ENCODE measurements at regions not wholly inside any gene's neighbourhood (a gene's known extent, or its start where the extent isn't known, plus 50 kb on each side); places are given as distances from the start of the nearest gene placed in this dataset.

DNA sequence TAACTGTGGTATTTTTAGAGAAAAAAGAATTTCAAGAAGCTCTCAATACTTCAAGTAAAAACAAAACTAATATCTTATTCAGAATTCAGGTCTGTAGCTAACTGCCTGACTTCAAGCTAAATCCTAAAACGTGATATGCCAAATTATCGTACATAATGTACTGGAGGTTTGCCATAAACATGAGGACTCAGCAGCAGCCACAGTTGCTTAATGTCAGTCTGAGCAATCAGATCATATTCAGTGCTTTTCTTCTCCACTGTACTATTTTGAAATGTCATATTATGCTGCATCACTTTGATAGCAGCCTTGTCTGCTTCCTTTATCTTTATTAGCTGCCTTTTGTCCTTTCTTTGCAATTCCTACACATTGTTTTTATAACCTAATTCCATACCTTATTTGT is 265.1 kb upstream of the EDNRB start (continued):
- no peak for TF ChIP-seq POLR2AphosphoS5 (IDR thresholded peaks at IDR 0.05; ENCODE audit: low read depth)
- TF ChIP-seq CREB1 (CRISPR knock-in tag; IDR thresholded peaks at IDR 0.05; ENCODE audit: low read depth) = no peak
- TF ChIP-seq EZH2phosphoT487 (IDR thresholded peaks at IDR 0.05; ENCODE audit: unreplicated experiment) = no peak
- TF ChIP-seq ZNF331 (CRISPR knock-in tag; IDR thresholded peaks at IDR 0.05; ENCODE audit: low read depth) = no peak

DNA sequence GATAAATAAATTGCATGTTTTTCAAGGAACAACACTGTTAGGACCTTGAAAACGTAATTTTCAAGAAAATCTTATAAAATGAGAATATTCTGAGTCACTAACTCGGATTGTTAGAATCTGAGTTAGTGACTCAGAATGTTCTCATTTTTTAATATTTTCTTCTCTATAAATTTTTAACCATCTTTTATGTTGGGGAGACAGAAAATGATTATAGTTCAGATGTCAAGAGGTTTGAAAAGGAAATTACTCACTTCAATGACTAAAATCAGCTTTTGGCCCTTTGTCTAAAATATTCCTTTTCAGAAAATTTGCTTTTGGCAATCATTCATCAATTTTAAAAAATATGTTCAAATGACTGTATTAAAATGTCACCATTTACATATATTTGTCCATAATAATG is 264.2 kb upstream of the EDNRB start:
- H3K9me2 ChIP-seq (ENCODE audit: insufficient read depth) = no peaks in the 10 kb centered on the region
- Mint-ChIP-seq H3K36me3 (ENCODE audit: low read depth) (no peaks in the 10 kb centered on the region), H3K4me3 (no peak overlapping the region), H3K9me3 (no peaks in the 10 kb centered on the region; the same call in 2 of the 3 replicates), H3K4me1 (peaks cover 1% of the 10 kb centered on the region; the same call in 2 of the 3 replicates), H3K27me3 (ENCODE audit: insufficient read depth, low read depth, poor library complexity) (no peaks in the 10 kb centered on the region), H3K27ac (no peak overlapping the region)
- no peak overlapping the region for H3K4me2 ChIP-seq
- H3K4me3 ChIP-seq = no peak overlapping the region
- no peaks in the 10 kb centered on the region for H3F3A ChIP-seq (replicated peaks; ENCODE audit: low read depth)
- H3K27ac ChIP-seq (ENCODE audit: low read depth) = no peak overlapping the region
- no peaks in the 10 kb centered on the region for H3K36me3 ChIP-seq (ENCODE audit: insufficient read depth)
- H2AFZ ChIP-seq = no peak overlapping the region
- no peaks in the 10 kb centered on the region for H3K4me1 ChIP-seq (ENCODE audit: insufficient read depth)
- DNase-seq (ENCODE audit: low spot score) (no peak), ATAC-seq (no peak)
- no peaks in the 10 kb centered on the region for H4K20me1 ChIP-seq (replicated peaks; ENCODE audit: insufficient read depth)
- TF ChIP-seq, protein P1, sequence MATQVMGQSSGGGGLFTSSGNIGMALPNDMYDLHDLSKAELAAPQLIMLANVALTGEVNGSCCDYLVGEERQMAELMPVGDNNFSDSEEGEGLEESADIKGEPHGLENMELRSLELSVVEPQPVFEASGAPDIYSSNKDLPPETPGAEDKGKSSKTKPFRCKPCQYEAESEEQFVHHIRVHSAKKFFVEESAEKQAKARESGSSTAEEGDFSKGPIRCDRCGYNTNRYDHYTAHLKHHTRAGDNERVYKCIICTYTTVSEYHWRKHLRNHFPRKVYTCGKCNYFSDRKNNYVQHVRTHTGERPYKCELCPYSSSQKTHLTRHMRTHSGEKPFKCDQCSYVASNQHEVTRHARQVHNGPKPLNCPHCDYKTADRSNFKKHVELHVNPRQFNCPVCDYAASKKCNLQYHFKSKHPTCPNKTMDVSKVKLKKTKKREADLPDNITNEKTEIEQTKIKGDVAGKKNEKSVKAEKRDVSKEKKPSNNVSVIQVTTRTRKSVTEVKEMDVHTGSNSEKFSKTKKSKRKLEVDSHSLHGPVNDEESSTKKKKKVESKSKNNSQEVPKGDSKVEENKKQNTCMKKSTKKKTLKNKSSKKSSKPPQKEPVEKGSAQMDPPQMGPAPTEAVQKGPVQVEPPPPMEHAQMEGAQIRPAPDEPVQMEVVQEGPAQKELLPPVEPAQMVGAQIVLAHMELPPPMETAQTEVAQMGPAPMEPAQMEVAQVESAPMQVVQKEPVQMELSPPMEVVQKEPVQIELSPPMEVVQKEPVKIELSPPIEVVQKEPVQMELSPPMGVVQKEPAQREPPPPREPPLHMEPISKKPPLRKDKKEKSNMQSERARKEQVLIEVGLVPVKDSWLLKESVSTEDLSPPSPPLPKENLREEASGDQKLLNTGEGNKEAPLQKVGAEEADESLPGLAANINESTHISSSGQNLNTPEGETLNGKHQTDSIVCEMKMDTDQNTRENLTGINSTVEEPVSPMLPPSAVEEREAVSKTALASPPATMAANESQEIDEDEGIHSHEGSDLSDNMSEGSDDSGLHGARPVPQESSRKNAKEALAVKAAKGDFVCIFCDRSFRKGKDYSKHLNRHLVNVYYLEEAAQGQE (IDR thresholded peaks at IDR 0.05; ENCODE audit: unreplicated experiment) = no peak
- TF ChIP-seq NANOG (IDR thresholded peaks at IDR 0.05; ENCODE audit: borderline replicate concordance) (no peak), ZNF114 (CRISPR knock-in tag; IDR thresholded peaks at IDR 0.05) (no peak), ZNF331 (CRISPR knock-in tag; IDR thresholded peaks at IDR 0.05; ENCODE audit: low read depth) (no peak)
- no peaks in the 10 kb centered on the region for H3K79me2 ChIP-seq (replicated peaks; ENCODE audit: insufficient read depth)
- H3K27me3 ChIP-seq (ENCODE audit: insufficient read depth) = no peaks in the 10 kb centered on the region

DNA sequence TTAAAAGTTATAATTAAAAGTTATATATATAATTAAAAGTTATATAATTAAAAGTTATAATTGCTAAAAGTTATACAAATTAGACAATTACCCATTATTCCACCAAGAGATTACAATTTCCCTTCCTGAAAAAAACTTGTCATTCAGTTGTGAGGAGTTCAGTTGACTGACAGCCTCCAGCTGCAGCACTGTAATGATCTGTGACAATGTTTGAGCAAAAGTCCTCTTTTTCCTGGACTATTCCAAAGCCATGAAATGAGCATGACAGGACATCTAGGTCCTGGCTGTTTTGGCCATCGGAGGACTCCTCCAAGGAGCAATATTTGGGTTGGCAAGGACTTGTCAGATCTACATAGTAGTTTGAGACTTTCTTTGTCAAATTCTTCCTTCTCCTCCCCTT is 258.7 kb upstream of the EDNRB start:
- no peaks in the 10 kb centered on the region for H3K27me3 Mint-ChIP-seq (ENCODE audit: insufficient read depth, low read depth, poor library complexity)
- Histone ChIP-seq H3K36me3 (ENCODE audit: insufficient read depth) (no peaks in the 10 kb centered on the region), H3K4me1 (ENCODE audit: insufficient read depth) (no peaks in the 10 kb centered on the region), H3K4me2 (no peak overlapping the region), H4K20me1 (replicated peaks; ENCODE audit: insufficient read depth) (no peaks in the 10 kb centered on the region), H3K27me3 (ENCODE audit: insufficient read depth) (no peaks in the 10 kb centered on the region), H3K79me2 (replicated peaks; ENCODE audit: insufficient read depth) (no peaks in the 10 kb centered on the region), H3K27ac (ENCODE audit: low read depth) (no peak overlapping the region), H3F3A (replicated peaks; ENCODE audit: low read depth) (no peaks in the 10 kb centered on the region), H2AFZ (no peak overlapping the region), H3K9me2 (ENCODE audit: insufficient read depth) (no peaks in the 10 kb centered on the region), H3K4me3 (no peak overlapping the region)
- H3K4me3 Mint-ChIP-seq = no peak overlapping the region
- no peaks in the 10 kb centered on the region for H3K36me3 Mint-ChIP-seq (ENCODE audit: low read depth)
- H3K27ac Mint-ChIP-seq = no peak overlapping the region
- H3K4me1 Mint-ChIP-seq = no peaks in the 10 kb centered on the region
- DNase-seq (ENCODE audit: low spot score) (no peak), ATAC-seq (no peak)
- no peaks in the 10 kb centered on the region for H3K9me3 Mint-ChIP-seq
- TF ChIP-seq, protein P2, sequence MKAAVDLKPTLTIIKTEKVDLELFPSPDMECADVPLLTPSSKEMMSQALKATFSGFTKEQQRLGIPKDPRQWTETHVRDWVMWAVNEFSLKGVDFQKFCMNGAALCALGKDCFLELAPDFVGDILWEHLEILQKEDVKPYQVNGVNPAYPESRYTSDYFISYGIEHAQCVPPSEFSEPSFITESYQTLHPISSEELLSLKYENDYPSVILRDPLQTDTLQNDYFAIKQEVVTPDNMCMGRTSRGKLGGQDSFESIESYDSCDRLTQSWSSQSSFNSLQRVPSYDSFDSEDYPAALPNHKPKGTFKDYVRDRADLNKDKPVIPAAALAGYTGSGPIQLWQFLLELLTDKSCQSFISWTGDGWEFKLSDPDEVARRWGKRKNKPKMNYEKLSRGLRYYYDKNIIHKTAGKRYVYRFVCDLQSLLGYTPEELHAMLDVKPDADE (IDR thresholded peaks at IDR 0.05) = no peak
- TF ChIP-seq ZNF331 (CRISPR knock-in tag; IDR thresholded peaks at IDR 0.05; ENCODE audit: low read depth) (no peak), POLR2AphosphoS5 (IDR thresholded peaks at IDR 0.05; ENCODE audit: low read depth) (no peak), ZNF114 (CRISPR knock-in tag; IDR thresholded peaks at IDR 0.05) (no peak), NANOG (IDR thresholded peaks at IDR 0.05; ENCODE audit: borderline replicate concordance) (no peak)
- TF ChIP-seq, protein P1 (IDR thresholded peaks at IDR 0.05; ENCODE audit: unreplicated experiment) = no peak

All from GM23338 (cell line).